GM12878 (cell line): ENCODE measurements at regions not wholly inside any gene's neighbourhood (a gene's known extent, or its start where the extent isn't known, plus 50 kb on each side); places are given as distances from the start of the nearest gene placed in this dataset.

Source experiments
- ATF2 ChIP-seq: IDR thresholded peaks from 2 replicates; pipeline ENCODE4 v1.6.1; 2012; ENCODE audit warnings: low read length, inconsistent platforms
- ATF3 ChIP-seq: IDR thresholded peaks from 2 replicates; pipeline ENCODE4 v1.6.1; 2011; ENCODE audit warnings: low read depth, mild to moderate bottlenecking, low read length, moderate library complexity, borderline replicate concordance; ENCODE audit errors: extremely low read depth
- CTCF ChIP-seq, 3 experiments: IDR thresholded peaks in 2 of 3; conservative IDR thresholded peaks in 1 of 3; 2 replicates each; pipeline ENCODE4 v1.5.1; 2011; ENCODE audit warnings: low read depth in 3 of 3, low read length in 3 of 3, mild to moderate bottlenecking in 3 of 3, control low read depth in 2 of 3, moderate library complexity in 2 of 3, inconsistent platforms in 1 of 3, mixed read lengths in 1 of 3; ENCODE audit not compliant: control insufficient read depth in 2 of 3, insufficient read depth in 1 of 3; ENCODE audit errors: extremely low read depth in 1 of 3
- EP300 ChIP-seq, 2 experiments: fragments of 150-350 bp in 1 of 2; IDR thresholded peaks; 2 replicates each; pipeline ENCODE4 v1.6.1; 2011 to 2012; ENCODE audit warnings: low read depth in 2 of 2, low read length in 2 of 2, borderline replicate concordance in 1 of 2, improper control_type of control experiment in 1 of 2, inconsistent platforms in 1 of 2; ENCODE audit not compliant: control insufficient read depth in 1 of 2
- EZH2 ChIP-seq: IDR thresholded peaks from 2 replicates; pipeline ENCODE4 v1.6.1; 2012; ENCODE audit warnings: low read depth, mild to moderate bottlenecking, control low read depth, inconsistent platforms, low read length, borderline replicate concordance; ENCODE audit not compliant: control insufficient read depth
- PAX5 ChIP-seq: IDR thresholded peaks from 2 replicates; pipeline ENCODE4 v1.6.1; 2011; ENCODE audit warnings: low read depth, low read length, borderline replicate concordance
- POLR2A ChIP-seq: IDR thresholded peaks from 2 replicates; pipeline ENCODE4 v1.6.1; 2011; ENCODE audit warnings: low read depth, mild to moderate bottlenecking, low read length
- PRDM15 ChIP-seq: fragments of 450-650 bp; formaldehyde crosslinking; IDR thresholded peaks from 2 replicates; pipeline ENCODE4 v1.4.0; 2020; ENCODE audit warnings: mild to moderate bottlenecking, moderate library complexity
- RCOR1 ChIP-seq: conservative IDR thresholded peaks from 2 replicates; pipeline ENCODE4 v1.6.1; 2012; ENCODE audit warnings: low read depth, low read length, improper control_type of control experiment
- SMC3 ChIP-seq: IDR thresholded peaks from 2 replicates; pipeline ENCODE4 v1.6.1; 2011; ENCODE audit warnings: low read length, improper control_type of control experiment, borderline replicate concordance
- TAF1 ChIP-seq: IDR thresholded peaks from 2 replicates; pipeline ENCODE4 v1.6.1; 2011; ENCODE audit warnings: mild to moderate bottlenecking, low read depth, low read length, borderline replicate concordance
- TCF7 ChIP-seq: IDR thresholded peaks from 2 replicates; pipeline ENCODE4 v1.6.1; 2014; ENCODE audit warnings: antibody characterized with exemption, borderline replicate concordance
- ZBTB33 ChIP-seq: fragments of 450-650 bp; IDR thresholded peaks from 2 replicates; pipeline ENCODE4 v1.6.1; 2017; ENCODE audit warnings: mild to moderate bottlenecking

GRCh38 chr17:71682174-71682494 lies 438.7 kb upstream of the SOX9 start:
- TF ChIP-seq CTCF (IDR thresholded peaks at IDR 0.05 in 2 of 3, conservative IDR thresholded peaks at IDR 0.05 in 1 of 3; ENCODE audit: control insufficient read depth in 2 of 3, extremely low read depth in 1 of 3, insufficient read depth in 1 of 3, low read depth in 3 of 3, low read length in 3 of 3) (no peak), SMC3 (no peak), ATF3 (no peak), TAF1 (no peak), POLR2A (no peak), PRDM15 (CRISPR knock-in tag) (no peak), ATF2 (no peak), ZBTB33 (no peak), RCOR1 (no peak), TCF7 (no peak), PAX5 (no peak), EP300 (IDR thresholded peaks at IDR 0.05; ENCODE audit: borderline replicate concordance in 1 of 2, control insufficient read depth in 1 of 2, low read depth in 2 of 2, low read length in 2 of 2) (no peak), EZH2 (no peak)
